ENCODE measurements at regions not wholly inside any gene's neighbourhood (a gene's known extent, or its start where the extent isn't known, plus 50 kb on each side); places are given as distances from the start of the nearest gene placed in this dataset.
"Not testable (repeated sequence)": the region's sequence is repeated elsewhere in the genome, so short reads cannot be mapped to it uniquely, and the experiment has no call there.

GRCh38 chr2:89842180-89842908 is 1150.9 kb downstream of the RPIA start:
- no peaks in the 10 kb centered on the region for H3K27me3 Mint-ChIP-seq (ENCODE audit: low read depth)
- CTCF ChIA-PET: no interaction called here
- intact Hi-C loops (cut with micrococcal nuclease): no loop called here
- no peak overlapping the region for H3K27ac Mint-ChIP-seq
- DNase-seq: no peak
- H3K4me3 Mint-ChIP-seq: no peak overlapping the region
- H3K9me3 Mint-ChIP-seq: peaks cover 9% of the 10 kb centered on the region
- peaks cover 20% of the 10 kb centered on the region for H3K36me3 Mint-ChIP-seq (ENCODE audit: low read depth)
- no peaks in the 10 kb centered on the region for H3K4me1 Mint-ChIP-seq (ENCODE audit: low read depth)

- H3K4me3 Mint-ChIP-seq: no peak overlapping the region
- no peaks in the 10 kb centered on the region for H3K4me1 Mint-ChIP-seq (ENCODE audit: low read depth)
- intact Hi-C loops (cut with micrococcal nuclease): no loop called here
- DNase-seq: no peak
- no peaks in the 10 kb centered on the region for H3K27me3 Mint-ChIP-seq (ENCODE audit: low read depth)
- CTCF ChIA-PET: no interaction called here
- H3K36me3 Mint-ChIP-seq (ENCODE audit: low read depth): peaks cover 7% of the 10 kb centered on the region
- H3K9me3 Mint-ChIP-seq: peaks cover 9% of the 10 kb centered on the region
- no peak overlapping the region for H3K27ac Mint-ChIP-seq
Measured at GRCh38 chr2:89844221-89844943, 1152.9 kb downstream of the RPIA start.

GRCh38 chr2:89845532-89845931 is 1154.1 kb downstream of the RPIA start:
- Mint-ChIP-seq H3K27me3 (ENCODE audit: low read depth) (no peaks in the 10 kb centered on the region), H3K36me3 (ENCODE audit: low read depth) (peaks cover 2% of the 10 kb centered on the region), H3K27ac (no peak overlapping the region), H3K4me1 (ENCODE audit: low read depth) (no peaks in the 10 kb centered on the region), H3K9me3 (peaks cover 9% of the 10 kb centered on the region), H3K4me3 (no peak overlapping the region)
- CTCF ChIA-PET: no interaction called here
- intact Hi-C loops (cut with micrococcal nuclease): no loop called here
- DNase-seq: no peak

- CTCF ChIA-PET: no interaction called here
- DNase-seq: no peak
- intact Hi-C loops (cut with micrococcal nuclease): no loop called here
- no peaks in the 10 kb centered on the region for H3K27me3 Mint-ChIP-seq (ENCODE audit: low read depth)
- H3K9me3 Mint-ChIP-seq: no peaks in the 10 kb centered on the region
- no peaks in the 10 kb centered on the region for H3K36me3 Mint-ChIP-seq (ENCODE audit: low read depth)
- H3K27ac Mint-ChIP-seq: no peak overlapping the region
- no peaks in the 10 kb centered on the region for H3K4me1 Mint-ChIP-seq (ENCODE audit: low read depth)
- no peak overlapping the region for H3K4me3 Mint-ChIP-seq
Measured at GRCh38 chr2:89848114-89848513, 1156.6 kb downstream of the RPIA start.

- intact Hi-C loops (cut with micrococcal nuclease): no loop called here
- H3K4me1 Mint-ChIP-seq (ENCODE audit: low read depth): no peaks in the 10 kb centered on the region
- CTCF ChIA-PET: no interaction called here
- H3K9me3 Mint-ChIP-seq: no peaks in the 10 kb centered on the region
- no peak overlapping the region for H3K4me3 Mint-ChIP-seq
- H3K36me3 Mint-ChIP-seq (ENCODE audit: low read depth): no peaks in the 10 kb centered on the region
- DNase-seq: no peak
- H3K27me3 Mint-ChIP-seq (ENCODE audit: low read depth): no peaks in the 10 kb centered on the region
- H3K27ac Mint-ChIP-seq: no peak overlapping the region
Measured at GRCh38 chr2:89848763-89849368, 1157.4 kb downstream of the RPIA start.

GRCh38 chr2:89849731-89850130 is 1158.3 kb downstream of the RPIA start:
- intact Hi-C loops (cut with micrococcal nuclease): no loop called here
- Mint-ChIP-seq H3K36me3 (ENCODE audit: low read depth) (no peaks in the 10 kb centered on the region), H3K4me3 (no peak overlapping the region), H3K9me3 (no peaks in the 10 kb centered on the region), H3K27ac (no peak overlapping the region), H3K27me3 (ENCODE audit: low read depth) (no peaks in the 10 kb centered on the region), H3K4me1 (ENCODE audit: low read depth) (no peaks in the 10 kb centered on the region)
- DNase-seq: no peak
- CTCF ChIA-PET: no interaction called here

- Mint-ChIP-seq H3K36me3 (ENCODE audit: low read depth) (no peaks in the 10 kb centered on the region), H3K4me3 (no peak overlapping the region), H3K27ac (no peak overlapping the region), H3K9me3 (no peaks in the 10 kb centered on the region), H3K4me1 (ENCODE audit: low read depth) (no peaks in the 10 kb centered on the region), H3K27me3 (ENCODE audit: low read depth) (no peaks in the 10 kb centered on the region)
- intact Hi-C loops (cut with micrococcal nuclease): no loop called here
- no peak for DNase-seq
- CTCF ChIA-PET: no interaction called here
Measured at GRCh38 chr2:89850481-89850880, 1159.0 kb downstream of the RPIA start.

GRCh38 chr2:89850881-89851582 is 1159.6 kb downstream of the RPIA start:
- no peak for DNase-seq
- intact Hi-C loops (cut with micrococcal nuclease): no loop called here
- CTCF ChIA-PET: no interaction called here
- H3K4me3 Mint-ChIP-seq: no peak overlapping the region
- H3K27me3 Mint-ChIP-seq (ENCODE audit: low read depth): no peaks in the 10 kb centered on the region
- no peaks in the 10 kb centered on the region for H3K9me3 Mint-ChIP-seq
- H3K36me3 Mint-ChIP-seq (ENCODE audit: low read depth): no peaks in the 10 kb centered on the region
- H3K4me1 Mint-ChIP-seq (ENCODE audit: low read depth): no peaks in the 10 kb centered on the region
- no peak overlapping the region for H3K27ac Mint-ChIP-seq

- Mint-ChIP-seq H3K9me3 (no peaks in the 10 kb centered on the region), H3K4me3 (no peak overlapping the region), H3K27ac (no peak overlapping the region), H3K36me3 (ENCODE audit: low read depth) (no peaks in the 10 kb centered on the region), H3K4me1 (ENCODE audit: low read depth) (no peaks in the 10 kb centered on the region), H3K27me3 (ENCODE audit: low read depth) (no peaks in the 10 kb centered on the region)
- intact Hi-C loops (cut with micrococcal nuclease): no loop called here
- DNase-seq: no peak
- CTCF ChIA-PET: no interaction called here
Measured at GRCh38 chr2:89851583-89851905, 1160.1 kb downstream of the RPIA start.

- H3K9me3 Mint-ChIP-seq; H3K4me1 Mint-ChIP-seq (ENCODE audit: low read depth); CTCF ChIA-PET; DNase-seq; H3K27me3 Mint-ChIP-seq (ENCODE audit: low read depth); H3K36me3 Mint-ChIP-seq (ENCODE audit: low read depth); H3K4me3 Mint-ChIP-seq; intact Hi-C loops (cut with micrococcal nuclease); H3K27ac Mint-ChIP-seq: not testable (repeated sequence)
Measured at GRCh38 chr2:89853427-89853826, 1162.0 kb downstream of the RPIA start.

GRCh38 chr2:89855752-89856151 is 1164.3 kb downstream of the RPIA start:
- H3K27me3 Mint-ChIP-seq (ENCODE audit: low read depth); DNase-seq; H3K27ac Mint-ChIP-seq; H3K9me3 Mint-ChIP-seq; H3K36me3 Mint-ChIP-seq (ENCODE audit: low read depth); H3K4me1 Mint-ChIP-seq (ENCODE audit: low read depth); intact Hi-C loops (cut with micrococcal nuclease); H3K4me3 Mint-ChIP-seq; CTCF ChIA-PET: not testable (repeated sequence)

- H3K4me3 Mint-ChIP-seq; CTCF ChIA-PET; H3K9me3 Mint-ChIP-seq; H3K27ac Mint-ChIP-seq; H3K27me3 Mint-ChIP-seq (ENCODE audit: low read depth); H3K4me1 Mint-ChIP-seq (ENCODE audit: low read depth); DNase-seq; H3K36me3 Mint-ChIP-seq (ENCODE audit: low read depth); intact Hi-C loops (cut with micrococcal nuclease): not testable (repeated sequence)
Measured at GRCh38 chr2:89856305-89856704, 1164.8 kb downstream of the RPIA start.

GRCh38 chr2:89862164-89862563 is 1170.7 kb downstream of the RPIA start:
- H3K36me3 Mint-ChIP-seq (ENCODE audit: low read depth); H3K4me1 Mint-ChIP-seq (ENCODE audit: low read depth); H3K27ac Mint-ChIP-seq; H3K27me3 Mint-ChIP-seq (ENCODE audit: low read depth); H3K9me3 Mint-ChIP-seq; intact Hi-C loops (cut with micrococcal nuclease); H3K4me3 Mint-ChIP-seq; DNase-seq; CTCF ChIA-PET: not testable (repeated sequence)
